ENCODE measurements at regions not wholly inside any gene's neighbourhood (a gene's known extent, or its start where the extent isn't known, plus 50 kb on each side); places are given as distances from the start of the nearest gene placed in this dataset.
"Not testable (repeated sequence)": the region's sequence is repeated elsewhere in the genome, so short reads cannot be mapped to it uniquely, and the experiment has no call there.

- DNase-seq (ENCODE audit: low spot score): no peak
- TF ChIP-seq, protein P1, sequence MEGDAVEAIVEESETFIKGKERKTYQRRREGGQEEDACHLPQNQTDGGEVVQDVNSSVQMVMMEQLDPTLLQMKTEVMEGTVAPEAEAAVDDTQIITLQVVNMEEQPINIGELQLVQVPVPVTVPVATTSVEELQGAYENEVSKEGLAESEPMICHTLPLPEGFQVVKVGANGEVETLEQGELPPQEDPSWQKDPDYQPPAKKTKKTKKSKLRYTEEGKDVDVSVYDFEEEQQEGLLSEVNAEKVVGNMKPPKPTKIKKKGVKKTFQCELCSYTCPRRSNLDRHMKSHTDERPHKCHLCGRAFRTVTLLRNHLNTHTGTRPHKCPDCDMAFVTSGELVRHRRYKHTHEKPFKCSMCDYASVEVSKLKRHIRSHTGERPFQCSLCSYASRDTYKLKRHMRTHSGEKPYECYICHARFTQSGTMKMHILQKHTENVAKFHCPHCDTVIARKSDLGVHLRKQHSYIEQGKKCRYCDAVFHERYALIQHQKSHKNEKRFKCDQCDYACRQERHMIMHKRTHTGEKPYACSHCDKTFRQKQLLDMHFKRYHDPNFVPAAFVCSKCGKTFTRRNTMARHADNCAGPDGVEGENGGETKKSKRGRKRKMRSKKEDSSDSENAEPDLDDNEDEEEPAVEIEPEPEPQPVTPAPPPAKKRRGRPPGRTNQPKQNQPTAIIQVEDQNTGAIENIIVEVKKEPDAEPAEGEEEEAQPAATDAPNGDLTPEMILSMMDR (IDR thresholded peaks at IDR 0.05; ENCODE audit: extremely low read depth, insufficient read depth, missing control alignments): no peak
- in situ Hi-C loops (cut with MboI; ENCODE audit: low pct_unique_long_range_greater_than_20kb, low sequenced_read_pairs, unreplicated experiment): no loop called here
Observed at GRCh38 chr2:180699657-180700361, 280.6 kb upstream of the UBE2E3 start.

GRCh38 chr2:180698668-180699067 is 281.7 kb upstream of the UBE2E3 start:
- TF ChIP-seq, protein P1 (IDR thresholded peaks at IDR 0.05; ENCODE audit: extremely low read depth, insufficient read depth, missing control alignments): no peak
- in situ Hi-C loops (cut with MboI; ENCODE audit: low pct_unique_long_range_greater_than_20kb, low sequenced_read_pairs, unreplicated experiment): no loop called here
- no peak for DNase-seq (ENCODE audit: low spot score)

DNA sequence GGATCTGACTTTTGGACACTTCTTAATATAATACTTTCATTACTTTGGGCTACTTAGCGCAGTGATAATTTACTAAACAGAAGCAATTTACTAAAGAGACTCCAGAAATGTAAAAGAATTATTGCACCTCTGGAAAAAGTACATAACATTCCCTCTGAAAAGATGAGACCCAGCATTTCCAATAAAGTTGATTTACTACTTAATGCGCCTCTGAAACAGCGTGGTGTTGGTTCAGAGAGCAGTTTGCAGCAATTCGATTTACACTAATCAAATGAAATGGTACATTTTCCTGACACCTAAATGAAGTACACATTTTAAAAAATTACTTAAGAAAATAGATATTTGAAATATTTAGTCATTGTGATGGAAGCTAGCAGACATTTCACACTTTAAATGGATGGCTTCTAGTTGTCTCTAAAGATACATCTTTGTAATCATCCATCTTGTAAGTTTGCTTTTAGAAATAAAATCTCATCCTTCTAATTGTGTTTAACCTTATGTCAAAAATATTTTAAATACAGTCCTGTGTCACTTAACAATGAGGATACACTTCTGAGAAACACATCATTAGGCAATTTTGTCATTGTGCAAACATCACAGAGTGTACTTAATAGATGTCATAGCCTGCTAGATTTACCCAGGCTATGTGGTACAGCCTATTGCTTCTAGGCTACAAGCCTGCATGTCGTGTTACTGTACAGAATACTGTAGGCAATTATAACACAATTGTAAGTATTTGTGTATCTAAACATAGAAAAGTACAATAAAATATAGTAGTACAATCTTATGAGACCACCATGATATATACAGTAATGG is 284.6 kb upstream of the UBE2E3 start:
- DNase-seq (ENCODE audit: low spot score): no peak
- TF ChIP-seq, protein P1 (IDR thresholded peaks at IDR 0.05; ENCODE audit: extremely low read depth, insufficient read depth, missing control alignments): no peak
- in situ Hi-C loops (cut with MboI; ENCODE audit: low pct_unique_long_range_greater_than_20kb, low sequenced_read_pairs, unreplicated experiment): no loop called here

DNA sequence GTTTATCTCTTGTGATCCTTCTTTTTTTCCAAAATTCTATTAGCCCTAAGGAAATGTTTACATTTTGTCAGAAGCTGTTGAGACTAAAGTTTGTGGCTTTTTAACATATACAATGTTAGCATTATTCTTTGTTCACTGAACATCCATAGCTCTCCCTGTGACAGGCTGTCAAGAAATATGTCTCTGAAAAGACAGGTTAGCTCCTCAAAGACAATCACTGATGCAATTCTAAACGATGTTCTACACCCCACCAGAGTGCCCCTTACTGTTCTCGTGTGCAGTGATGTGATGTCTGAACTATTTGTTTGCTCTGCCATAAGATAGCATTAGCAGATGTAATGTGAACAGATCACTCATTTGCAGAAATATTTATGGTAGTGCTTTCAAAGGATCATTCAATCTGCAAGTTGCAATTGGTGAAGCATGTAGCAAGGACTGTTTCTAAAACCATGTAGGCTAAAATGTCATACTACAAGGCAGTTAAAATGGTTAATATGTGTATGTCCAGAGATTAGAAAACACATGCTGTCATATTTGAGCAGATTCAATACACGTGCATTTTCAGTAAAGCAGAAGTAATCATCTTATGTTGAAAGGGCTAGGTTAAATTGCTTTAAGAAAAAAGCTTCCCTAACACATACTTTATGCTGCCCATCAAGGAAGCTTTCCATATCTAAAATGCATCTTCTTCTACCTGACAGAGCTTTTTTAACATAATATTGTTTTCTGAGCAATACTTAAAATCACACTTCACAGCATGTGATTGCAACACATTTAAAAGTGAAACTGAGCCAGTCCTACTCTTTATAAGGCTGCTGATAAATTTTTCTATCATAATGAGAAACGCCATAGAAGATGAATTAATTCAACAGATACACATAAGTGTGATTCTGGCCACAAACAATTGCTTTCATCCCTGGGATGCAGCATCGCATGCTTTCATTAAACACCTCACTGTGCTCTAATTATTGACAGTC is 285.7 kb upstream of the UBE2E3 start:
- TF ChIP-seq, protein P1 (IDR thresholded peaks at IDR 0.05; ENCODE audit: extremely low read depth, insufficient read depth, missing control alignments): no peak
- DNase-seq (ENCODE audit: low spot score): no peak
- in situ Hi-C loops (cut with MboI; ENCODE audit: low pct_unique_long_range_greater_than_20kb, low sequenced_read_pairs, unreplicated experiment): no loop called here

- TF ChIP-seq, protein P1 (IDR thresholded peaks at IDR 0.05; ENCODE audit: extremely low read depth, insufficient read depth, missing control alignments): no peak
- in situ Hi-C loops (cut with MboI; ENCODE audit: low pct_unique_long_range_greater_than_20kb, low sequenced_read_pairs, unreplicated experiment): no loop called here
- DNase-seq (ENCODE audit: low spot score): no peak
Observed at GRCh38 chr2:180692322-180692721, 288.1 kb upstream of the UBE2E3 start.

GRCh38 chr2:180691855-180692223 is 288.6 kb upstream of the UBE2E3 start:
- DNase-seq (ENCODE audit: low spot score); in situ Hi-C loops (cut with MboI; ENCODE audit: low pct_unique_long_range_greater_than_20kb, low sequenced_read_pairs, unreplicated experiment): not testable (repeated sequence)

GRCh38 chr2:180691186-180691854 is 289.1 kb upstream of the UBE2E3 start:
- in situ Hi-C loops (cut with MboI; ENCODE audit: low pct_unique_long_range_greater_than_20kb, low sequenced_read_pairs, unreplicated experiment); DNase-seq (ENCODE audit: low spot score): not testable (repeated sequence)
